Caco-2 (cell line): ENCODE measurements at regions not wholly inside any gene's neighbourhood (a gene's known extent, or its start where the extent isn't known, plus 50 kb on each side); places are given as distances from the start of the nearest gene placed in this dataset.

Source experiments
- BruUV-seq: library from RNA; stranded (reverse); fragments of 400-500 nt; replicated peaks from 2 replicates; lab custom pipeline; 2021; lab: Mats Ljungman, UMichigan
- CTCF ChIA-PET: fragments of 300-600 bp; sonication (Branson Sonifier 250); formaldehyde crosslinking; loops from one replicate; lab custom pipeline; 2022; ENCODE audit warnings: antibody characterized with exemption; lab: Charles Lee
- POLR2A ChIA-PET: fragments of 300-600 bp; sonication (Branson Sonifier 250); formaldehyde crosslinking; loops from one replicate; lab custom pipeline; 2022; ENCODE audit warnings: antibody characterized with exemption; lab: Charles Lee
- DNase-seq, 2 experiments: peaks; one replicate each; pipeline versions ENCODE4 v3.0.0 to v3.0.0-alpha.2; 2020 to 2022
- H3K27me3 ChIP-seq: replicated peaks from 2 replicates; pipeline ENCODE4 v1.6.0; 2011; ENCODE audit warnings: low read length; ENCODE audit not compliant: control insufficient read depth, insufficient read depth
- H3K36me3 ChIP-seq: 2 replicates; pipeline ENCODE4 v1.5.1; 2011; ENCODE audit warnings: low read length; ENCODE audit not compliant: control insufficient read depth, insufficient read depth
- H3K4me1 ChIP-seq: fragments of 250-450 bp; sonication (Bioruptor Pico); 2 replicates; pipeline ENCODE4 v1.5.1; 2020; ENCODE audit warnings: mild to moderate bottlenecking
- H3K4me3 ChIP-seq: 2 replicates; pipeline ENCODE4 v1.5.1; 2011; ENCODE audit warnings: low read depth, mild to moderate bottlenecking, control low read depth, low read length
- H3K9me3 ChIP-seq: fragments of 250-450 bp; sonication (Bioruptor Pico); 2 replicates; pipeline ENCODE4 v1.5.1; 2020; ENCODE audit warnings: mild to moderate bottlenecking, moderate library complexity
- H3K27ac Mint-ChIP-seq: one replicate; pipeline ENCODE4 v1.8.0; 2022; ENCODE audit warnings: mixed read lengths; ENCODE audit not compliant: unreplicated experiment
- H3K27me3 Mint-ChIP-seq: one replicate; pipeline ENCODE4 v1.8.0; 2022; ENCODE audit warnings: mixed read lengths; ENCODE audit not compliant: insufficient read depth, unreplicated experiment
- H3K36me3 Mint-ChIP-seq: one replicate; pipeline ENCODE4 v1.8.0; 2022; ENCODE audit warnings: mild to moderate bottlenecking, mixed read lengths; ENCODE audit not compliant: insufficient read depth, unreplicated experiment
- H3K4me1 Mint-ChIP-seq: one replicate; pipeline ENCODE4 v1.8.0; 2022; ENCODE audit warnings: low read depth, mixed read lengths; ENCODE audit not compliant: unreplicated experiment
- H3K4me3 Mint-ChIP-seq: one replicate; pipeline ENCODE4 v1.8.0; 2022; ENCODE audit warnings: mild to moderate bottlenecking, moderate library complexity, mixed read lengths; ENCODE audit not compliant: unreplicated experiment
- H3K9me3 Mint-ChIP-seq: one replicate; pipeline ENCODE4 v1.8.0; 2022; ENCODE audit warnings: mixed read lengths; ENCODE audit not compliant: unreplicated experiment
- intact Hi-C: fragments of 100-400 bp; cut with micrococcal nuclease; formaldehyde crosslinking; loops from one replicate; pipeline ENCODE4 v1.10.0; 2022; ENCODE audit not compliant: unreplicated experiment
- TF ChIP-seq, protein P1 (sequence below), 2 experiments: fragments of 200-600 bp in 1 of 2; IDR thresholded peaks; 1 replicate in 1 of 2; 2 replicates in 1 of 2; pipeline versions ENCODE4 v1.5.1 to v1.8.0; 2011 to 2022; ENCODE audit warnings: antibody characterized with exemption in 1 of 2, control low read depth in 1 of 2, inconsistent platforms in 1 of 2, low read depth in 1 of 2, low read length in 1 of 2, mild to moderate bottlenecking in 1 of 2, moderate library complexity in 1 of 2; ENCODE audit not compliant: insufficient read depth in 1 of 2, severe bottlenecking in 1 of 2, unreplicated experiment in 1 of 2

- BruUV-seq, result no TSS peak
- ChIA-PET CTCF (no interaction called here), POLR2A (no interaction called here)
- Histone ChIP-seq H3K4me1 (no peaks in the 10 kb centered on the region), H3K27me3 (no peaks in the 10 kb centered on the region), H3K9me3 (no peaks in the 10 kb centered on the region), H3K4me3 (no peak overlapping the region), H3K36me3 (no peaks in the 10 kb centered on the region)
- intact Hi-C loops, result no loop called here
- TF ChIP-seq, protein P1, sequence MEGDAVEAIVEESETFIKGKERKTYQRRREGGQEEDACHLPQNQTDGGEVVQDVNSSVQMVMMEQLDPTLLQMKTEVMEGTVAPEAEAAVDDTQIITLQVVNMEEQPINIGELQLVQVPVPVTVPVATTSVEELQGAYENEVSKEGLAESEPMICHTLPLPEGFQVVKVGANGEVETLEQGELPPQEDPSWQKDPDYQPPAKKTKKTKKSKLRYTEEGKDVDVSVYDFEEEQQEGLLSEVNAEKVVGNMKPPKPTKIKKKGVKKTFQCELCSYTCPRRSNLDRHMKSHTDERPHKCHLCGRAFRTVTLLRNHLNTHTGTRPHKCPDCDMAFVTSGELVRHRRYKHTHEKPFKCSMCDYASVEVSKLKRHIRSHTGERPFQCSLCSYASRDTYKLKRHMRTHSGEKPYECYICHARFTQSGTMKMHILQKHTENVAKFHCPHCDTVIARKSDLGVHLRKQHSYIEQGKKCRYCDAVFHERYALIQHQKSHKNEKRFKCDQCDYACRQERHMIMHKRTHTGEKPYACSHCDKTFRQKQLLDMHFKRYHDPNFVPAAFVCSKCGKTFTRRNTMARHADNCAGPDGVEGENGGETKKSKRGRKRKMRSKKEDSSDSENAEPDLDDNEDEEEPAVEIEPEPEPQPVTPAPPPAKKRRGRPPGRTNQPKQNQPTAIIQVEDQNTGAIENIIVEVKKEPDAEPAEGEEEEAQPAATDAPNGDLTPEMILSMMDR (IDR thresholded peaks at IDR 0.05; ENCODE audit: insufficient read depth in 1 of 2, low read depth in 1 of 2, low read length in 1 of 2, severe bottlenecking in 1 of 2, unreplicated experiment in 1 of 2), result no peak
- Mint-ChIP-seq H3K4me1 (no peaks in the 10 kb centered on the region), H3K27ac (no peak overlapping the region), H3K4me3 (no peak overlapping the region), H3K36me3 (no peaks in the 10 kb centered on the region), H3K27me3 (no peaks in the 10 kb centered on the region), H3K9me3 (no peaks in the 10 kb centered on the region)
- no peak for DNase-seq
Observed at GRCh38 chr18:54433368-54433767, 75.7 kb downstream of the C18orf54 start.

DNA sequence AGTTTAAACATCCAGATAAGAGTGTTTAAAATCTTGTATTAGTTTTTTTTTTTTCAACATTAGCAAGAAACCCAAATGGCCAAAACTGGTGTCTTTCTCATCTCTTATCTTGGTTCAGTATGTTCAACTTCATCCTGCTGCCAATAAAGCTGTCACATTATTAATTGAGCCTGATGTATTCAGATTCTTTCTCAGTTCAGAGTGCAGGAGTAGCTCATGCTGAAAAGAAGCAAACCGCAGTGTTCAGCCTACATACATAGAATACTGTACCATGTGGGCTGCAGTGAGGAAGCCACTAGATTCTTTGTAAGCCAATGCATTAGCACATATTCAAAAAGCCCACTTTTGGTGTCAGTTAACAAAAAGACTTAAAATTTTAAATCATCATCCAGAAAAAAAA, 76.2 kb downstream of the C18orf54 start:
- Mint-ChIP-seq H3K4me3 (no peak overlapping the region), H3K9me3 (no peaks in the 10 kb centered on the region), H3K27ac (no peak overlapping the region), H3K36me3 (no peaks in the 10 kb centered on the region), H3K27me3 (peaks cover 3% of the 10 kb centered on the region), H3K4me1 (no peaks in the 10 kb centered on the region)
- BruUV-seq, result no TSS peak
- no peaks in the 10 kb centered on the region for H3K36me3 ChIP-seq
- intact Hi-C loops, result no loop called here
- no peak overlapping the region for H3K4me3 ChIP-seq
- H3K4me1 ChIP-seq, result no peaks in the 10 kb centered on the region
- H3K27me3 ChIP-seq, result no peaks in the 10 kb centered on the region
- no peak for DNase-seq
- CTCF ChIA-PET, result no interaction called here
- POLR2A ChIA-PET, result no interaction called here
- TF ChIP-seq, protein P1 (IDR thresholded peaks at IDR 0.05; ENCODE audit: insufficient read depth in 1 of 2, low read depth in 1 of 2, low read length in 1 of 2, severe bottlenecking in 1 of 2, unreplicated experiment in 1 of 2), result no peak
- no peaks in the 10 kb centered on the region for H3K9me3 ChIP-seq

DNA sequence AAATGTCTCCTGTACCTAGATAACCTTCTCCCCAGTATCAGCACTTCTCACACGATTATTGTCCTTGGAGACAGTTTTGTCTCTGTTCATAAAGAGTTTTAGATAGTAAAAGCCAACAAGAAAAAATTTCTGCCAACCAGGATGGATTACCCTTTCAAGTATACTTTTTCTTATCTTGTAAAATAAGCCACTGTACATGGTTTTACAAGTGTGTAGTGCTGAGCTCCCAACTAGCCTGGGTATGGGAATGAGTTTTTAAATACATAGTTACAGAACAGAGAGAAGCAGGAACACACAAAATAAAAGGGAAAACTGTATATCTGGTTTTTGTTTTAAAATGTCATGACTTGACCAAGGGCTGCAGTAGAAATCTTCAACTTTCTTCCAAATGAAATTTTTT, 76.7 kb downstream of the C18orf54 start:
- Histone ChIP-seq H3K27me3 (no peaks in the 10 kb centered on the region), H3K9me3 (no peaks in the 10 kb centered on the region), H3K36me3 (no peaks in the 10 kb centered on the region), H3K4me3 (no peak overlapping the region), H3K4me1 (no peaks in the 10 kb centered on the region)
- TF ChIP-seq, protein P1 (IDR thresholded peaks at IDR 0.05; ENCODE audit: insufficient read depth in 1 of 2, low read depth in 1 of 2, low read length in 1 of 2, severe bottlenecking in 1 of 2, unreplicated experiment in 1 of 2), result no peak
- no peak overlapping the region for H3K27ac Mint-ChIP-seq
- H3K36me3 Mint-ChIP-seq, result no peaks in the 10 kb centered on the region
- H3K4me1 Mint-ChIP-seq, result no peaks in the 10 kb centered on the region
- no peaks in the 10 kb centered on the region for H3K9me3 Mint-ChIP-seq
- H3K4me3 Mint-ChIP-seq, result no peak overlapping the region
- BruUV-seq, result no TSS peak
- intact Hi-C loops, result no loop called here
- POLR2A ChIA-PET, result no interaction called here
- H3K27me3 Mint-ChIP-seq, result peaks cover 3% of the 10 kb centered on the region
- CTCF ChIA-PET, result no interaction called here
- no peak for DNase-seq
